K562 (cell line): ENCODE measurements at regions not wholly inside any gene's neighbourhood (a gene's known extent, or its start where the extent isn't known, plus 50 kb on each side); places are given as distances from the start of the nearest gene placed in this dataset.

Experiments
- ATAC-seq: fragments of 200-7000 bp; cut with Tn5 transposase; 3 replicates; pipeline ENCODE4 v1.9.1; 2020; ENCODE audit warnings: moderate library complexity
- BruUV-seq: library from RNA; stranded (reverse); fragments of 400-500 nt; replicated peaks from 2 replicates; lab custom pipeline; 2021; lab: Mats Ljungman, UMichigan
- CTCF ChIA-PET: fragments of 300-600 bp; formaldehyde crosslinking; extraction: SDS; loops from one replicate; lab custom pipeline; 2021; ENCODE audit warnings: low intra/inter-chr PET ratio; lab: Yijun Ruan, JAX
- POLR2A ChIA-PET: fragments of 300-600, 350-650 bp; sonication (Branson Sonifier 250); formaldehyde crosslinking; extraction: SDS; loops from one replicate; lab custom pipeline; 2021; ENCODE audit warnings: antibody characterized with exemption, inconsistent platforms; lab: Yijun Ruan, JAX
- DNase-seq, 4 experiments: peaks; one replicate each; pipeline versions ENCODE4 v3.0.0 to v3.0.0-alpha.2; 2011 to 2018; ENCODE audit warnings: low spot score in 3 of 4, mixed read lengths in 3 of 4; ENCODE audit errors: extremely low read depth in 1 of 4
- FAIRE-seq: peaks from 2 replicates; lab custom pipeline; 2011; peaks lifted over from hg19 to GRCh38; lab: Jason Lieb, UNC
- H2AFZ ChIP-seq: 2 replicates; pipeline ENCODE4 v1.6.0; 2011; ENCODE audit warnings: low read depth, low read length, control low read depth, inconsistent platforms
- H3K27ac ChIP-seq: fragments of 200-600 bp; 3 replicates; pipeline ENCODE4 v1.8.0; 2011; ENCODE audit warnings: low read depth, mild to moderate bottlenecking, control low read depth, inconsistent platforms, low read length, moderate library complexity, mixed read lengths; ENCODE audit errors: extremely low read depth
- H3K27me3 ChIP-seq, 2 experiments: fragments of 300-600 bp in 1 of 2; 2 replicates in 1 of 2; 3 replicates in 1 of 2; pipeline versions ENCODE4 v1.6.0 to v1.8.0; 2011; ENCODE audit warnings: inconsistent platforms in 2 of 2, low read length in 2 of 2, mild to moderate bottlenecking in 1 of 2, mixed read lengths in 1 of 2, moderate library complexity in 1 of 2; ENCODE audit not compliant: control insufficient read depth in 2 of 2, insufficient read depth in 2 of 2
- H3K36me3 ChIP-seq: fragments of 300-600 bp; 3 replicates; pipeline ENCODE4 v1.8.0; 2011; ENCODE audit warnings: mild to moderate bottlenecking, low read length, inconsistent platforms; ENCODE audit not compliant: control insufficient read depth, insufficient read depth
- H3K4me1 ChIP-seq, 2 experiments: fragments of 200-600 bp in 1 of 2; replicated peaks in 1 of 2; 2 replicates in 1 of 2; 3 replicates in 1 of 2; pipeline versions ENCODE4 v1.5.1 to v1.8.0; 2011; ENCODE audit warnings: inconsistent platforms in 2 of 2, low read length in 2 of 2, mild to moderate bottlenecking in 1 of 2, mixed read lengths in 1 of 2, moderate library complexity in 1 of 2; ENCODE audit not compliant: control insufficient read depth in 2 of 2, insufficient read depth in 2 of 2
- H3K4me2 ChIP-seq: 2 replicates; pipeline ENCODE4 v1.6.1; 2011; ENCODE audit warnings: low read length, control low read depth, inconsistent platforms, mixed read lengths; ENCODE audit not compliant: insufficient read depth
- H3K4me3 ChIP-seq: fragments of 200-600 bp; sonication (generic), shearing (Covaris generic); 2 replicates; pipeline ENCODE4 v1.5.1; 2016; ENCODE audit warnings: control low read depth, inconsistent platforms
- H3K79me2 ChIP-seq: fragments of 200-600 bp; 3 replicates; pipeline ENCODE4 v1.8.0; 2011; ENCODE audit warnings: low read length, inconsistent platforms; ENCODE audit not compliant: control insufficient read depth, insufficient read depth
- H3K9ac ChIP-seq, 2 experiments: 2 replicates each; pipeline versions ENCODE4 v1.6.0 to v1.6.1; 2011; ENCODE audit warnings: low read depth in 2 of 2, low read length in 2 of 2, control low read depth in 1 of 2, inconsistent platforms in 1 of 2, mild to moderate bottlenecking in 1 of 2, mixed read lengths in 1 of 2; ENCODE audit not compliant: insufficient read depth in 1 of 2
- H3K9me1 ChIP-seq: one replicate; pipeline ENCODE4 v1.6.0; 2011; ENCODE audit warnings: inconsistent platforms, mild to moderate bottlenecking, low read length, moderate library complexity; ENCODE audit not compliant: control insufficient read depth, insufficient read depth
- H3K9me3 ChIP-seq: replicated peaks from 2 replicates; pipeline ENCODE4 v1.5.1; 2011; ENCODE audit warnings: low read depth, low read length, inconsistent platforms; ENCODE audit not compliant: control insufficient read depth, insufficient read depth
- H4K20me1 ChIP-seq: replicated peaks from 2 replicates; pipeline ENCODE4 v1.6.1; 2011; ENCODE audit warnings: low read length, inconsistent platforms, mixed read lengths; ENCODE audit not compliant: control insufficient read depth, insufficient read depth
- ELK3 ChIP-seq: fragments of 450-650 bp; formaldehyde crosslinking; IDR thresholded peaks from 2 replicates; pipeline ENCODE4 v1.4.0; 2020; ENCODE audit warnings: mild to moderate bottlenecking
- FOXA1 ChIP-seq: fragments of 450-650 bp; IDR thresholded peaks from 2 replicates; pipeline ENCODE4 v1.6.1; 2016; ENCODE audit warnings: mild to moderate bottlenecking, borderline replicate concordance
- HCFC1 ChIP-seq: IDR thresholded peaks from 2 replicates; pipeline ENCODE4 v1.6.1; 2012; ENCODE audit warnings: low read depth, low read length, improper control_type of control experiment
- HES1 ChIP-seq: fragments of 450-650 bp; IDR thresholded peaks from 2 replicates; pipeline ENCODE4 v1.6.1; 2016; ENCODE audit warnings: low read depth, mild to moderate bottlenecking, moderate library complexity
- HNRNPH1 ChIP-seq: fragments of 200-400 bp; formaldehyde crosslinking; optimal IDR thresholded peaks from 2 replicates; pipeline ENCODE3; 2017; ENCODE audit warnings: low read depth, mild to moderate bottlenecking, low read length, moderate library complexity
- ILK ChIP-seq: fragments of 450-650 bp; IDR thresholded peaks from 2 replicates; pipeline ENCODE4 v1.6.1; 2016; ENCODE audit warnings: missing genetic modification characterization, low read depth, mild to moderate bottlenecking, missing compliant biosample characterization, moderate library complexity, borderline replicate concordance
- PATZ1 ChIP-seq: fragments of 250-450 bp; sonication (Bioruptor Pico); IDR thresholded peaks from 2 replicates; pipeline ENCODE4 v1.5.0; 2020; ENCODE audit warnings: mild to moderate bottlenecking, borderline replicate concordance
- PHF20 ChIP-seq: fragments of 450-650 bp; IDR thresholded peaks from 2 replicates; pipeline ENCODE4 v1.6.1; 2018; ENCODE audit not compliant: partially characterized antibody
- RBM15 ChIP-seq: fragments of 200-400 bp; formaldehyde crosslinking; IDR thresholded peaks from 2 replicates; pipeline ENCODE4 v1.6.1; 2018; ENCODE audit warnings: mild to moderate bottlenecking, low read length, moderate library complexity; ENCODE audit not compliant: insufficient read depth
- RBM39 ChIP-seq: fragments of 200-400 bp; formaldehyde crosslinking; optimal IDR thresholded peaks from 2 replicates; pipeline ENCODE3; 2018; ENCODE audit warnings: low read depth, low read length
- SLC30A9 ChIP-seq: fragments of 250-450 bp; sonication (Bioruptor Pico); IDR thresholded peaks from 2 replicates; pipeline ENCODE4 v1.8.0; 2022; ENCODE audit warnings: mild to moderate bottlenecking, moderate library complexity
- THRAP3 ChIP-seq: fragments of 450-650 bp; IDR thresholded peaks from 2 replicates; pipeline ENCODE4 v1.6.1; 2016; ENCODE audit warnings: mild to moderate bottlenecking, inconsistent platforms, borderline replicate concordance
- ZNF316 ChIP-seq: fragments of 450-650 bp; IDR thresholded peaks from 2 replicates; pipeline ENCODE4 v1.6.1; 2016
- ZNF639 ChIP-seq, 2 experiments: fragments of 200-800 bp in 1 of 2; sonication (Bioruptor generic) in 1 of 2; sonication (generic) in 1 of 2; formaldehyde crosslinking in 1 of 2; IDR thresholded peaks in 1 of 2; conservative IDR thresholded peaks in 1 of 2; 2 replicates each; pipeline versions ENCODE4 v1.5.0 to v1.6.1; 2016 to 2020; ENCODE audit warnings: missing compliant biosample characterization in 1 of 2, missing genetic modification characterization in 1 of 2, missing genetic modification reagents in 1 of 2
- ZNF717 ChIP-seq: fragments of 250-450 bp; sonication (Bioruptor Pico); IDR thresholded peaks from 2 replicates; pipeline ENCODE4 v1.5.0; 2021
- WGBS: fragments of 100-300 bp; shearing (Covaris generic); methylation state at CpG from one replicate; pipeline ENCODE4 v1.1.6; 2016; ENCODE audit warnings: low coverage, mixed read lengths; ENCODE audit not compliant: insufficient coverage; ENCODE audit errors: missing lambda C conversion rate; 5-methylcytosine and 5-hydroxymethylcytosine counted together
- in situ Hi-C: fragments of 300-500 bp; cut with MboI; formaldehyde crosslinking; loops from 4 replicates; pipeline ENCODE4 v1.15.0; 2018; ENCODE audit warnings: inconsistent platforms, mixed read lengths
- intact Hi-C: fragments of 100-400 bp; cut with micrococcal nuclease; formaldehyde crosslinking; loops from 2 replicates; pipeline ENCODE4 v1.14.2; 2022

GRCh38 chr3:106643684-106644161, 733.5 kb upstream of the CCDC54 start (continued):
- TF ChIP-seq ELK3 (no peak), FOXA1 (no peak), HES1 (no peak)

GRCh38 chr3:106673926-106674569, 703.2 kb upstream of the CCDC54 start:
- no TSS peak for BruUV-seq
- Histone ChIP-seq H3K9me1 (no peaks in the 10 kb centered on the region), H3K27ac (no peak overlapping the region), H3K9ac (no peak overlapping the region), H2AFZ (no peak overlapping the region), H3K4me3 (no peak overlapping the region), H4K20me1 (no peaks in the 10 kb centered on the region), H3K36me3 (no peaks in the 10 kb centered on the region), H3K4me1 (no peaks in the 10 kb centered on the region), H3K4me2 (no peak overlapping the region), H3K79me2 (no peaks in the 10 kb centered on the region), H3K27me3 (no peaks in the 10 kb centered on the region), H3K9me3 (no peaks in the 10 kb centered on the region)
- intact Hi-C loops: no loop called here
- FAIRE-seq (no peak), ATAC-seq (no peak), DNase-seq (no peak)
- in situ Hi-C loops: no loop called here
- ChIA-PET CTCF (no interaction called here), POLR2A (no interaction called here)
- WGBS: 0% methylated on average over 2 of the region's 2 CpGs
- no peak for TF ChIP-seq PHF20
- no peak for TF ChIP-seq PATZ1 (CRISPR knock-in tag)
- no peak for TF ChIP-seq HNRNPH1
- TF ChIP-seq RBM15: no peak
- TF ChIP-seq ZNF316: no peak
- no peak for TF ChIP-seq ZNF717 (CRISPR knock-in tag)
- TF ChIP-seq THRAP3: no peak
- no peak for TF ChIP-seq ILK (tag)
- TF ChIP-seq RBM39: no peak
- no peak for TF ChIP-seq HCFC1
- no peak for TF ChIP-seq SLC30A9 (CRISPR knock-in tag)
- TF ChIP-seq ZNF639 (CRISPR knock-in tag; conservative IDR thresholded peaks at IDR 0.05 in 1 of 2, IDR thresholded peaks at IDR 0.05 in 1 of 2): no peak
